MM.1S (cell line): ENCODE measurements at regions not wholly inside any gene's neighbourhood (a gene's known extent, or its start where the extent isn't known, plus 50 kb on each side); places are given as distances from the start of the nearest gene placed in this dataset.

Experiments
- DNase-seq: peaks from one replicate; pipeline ENCODE4 v3.0.0-alpha.2; 2015
- H2AFZ ChIP-seq: fragments of 300-600 bp; sonication (generic); 2 replicates; pipeline ENCODE4 v1.6.0; 2016; ENCODE audit warnings: antibody characterized with exemption, low read length
- H3F3A ChIP-seq: fragments of 300-600 bp; sonication (generic); 2 replicates; pipeline ENCODE4 v1.6.1; 2016; ENCODE audit warnings: mild to moderate bottlenecking, antibody characterized with exemption, low read length, moderate library complexity, mixed read lengths; ENCODE audit not compliant: insufficient read depth
- H3K27ac ChIP-seq: fragments of 300-600 bp; sonication (generic); 2 replicates; pipeline ENCODE4 v1.5.1; 2016; ENCODE audit warnings: mild to moderate bottlenecking, low read length
- H3K27me3 ChIP-seq: fragments of 300-600 bp; sonication (generic); replicated peaks from 2 replicates; pipeline ENCODE4 v1.6.0; 2016; ENCODE audit warnings: low read length; ENCODE audit not compliant: insufficient read depth
- H3K36me3 ChIP-seq: fragments of 300-600 bp; sonication (generic); replicated peaks from 2 replicates; pipeline ENCODE4 v1.6.1; 2016; ENCODE audit warnings: mild to moderate bottlenecking, low read length, mixed read lengths; ENCODE audit not compliant: insufficient read depth
- H3K4me1 ChIP-seq: fragments of 300-600 bp; sonication (generic); 2 replicates; pipeline ENCODE4 v1.6.1; 2016; ENCODE audit warnings: low read length, mixed read lengths
- H3K4me2 ChIP-seq: fragments of 300-600 bp; sonication (generic); 2 replicates; pipeline ENCODE4 v1.6.0; 2016; ENCODE audit warnings: low read depth, low read length
- H3K4me3 ChIP-seq: fragments of 300-600 bp; sonication (generic); 2 replicates; pipeline ENCODE4 v1.5.1; 2016; ENCODE audit warnings: low read length, mixed read lengths
- H3K79me2 ChIP-seq: fragments of 300-600 bp; sonication (generic); 2 replicates; pipeline ENCODE4 v1.6.1; 2016; ENCODE audit warnings: mixed run types, low read length, mixed read lengths
- H3K9ac ChIP-seq: fragments of 300-600 bp; sonication (generic); 2 replicates; pipeline ENCODE4 v1.6.1; 2016; ENCODE audit warnings: low read length, mixed read lengths
- H3K9me2 ChIP-seq: fragments of 300-600 bp; sonication (generic); replicated peaks from 2 replicates; pipeline ENCODE4 v1.6.1; 2016; ENCODE audit warnings: mild to moderate bottlenecking, low read length, mixed read lengths; ENCODE audit not compliant: insufficient read depth
- H3K9me3 ChIP-seq: fragments of 300-600 bp; sonication (generic); replicated peaks from 2 replicates; pipeline ENCODE4 v1.6.1; 2016; ENCODE audit warnings: mild to moderate bottlenecking, low read length, mixed read lengths; ENCODE audit not compliant: insufficient read depth
- H4K20me1 ChIP-seq: fragments of 300-600 bp; sonication (generic); 2 replicates; pipeline ENCODE4 v1.6.1; 2016; ENCODE audit warnings: mild to moderate bottlenecking, low read length, moderate library complexity, mixed read lengths; ENCODE audit not compliant: insufficient read depth
- EZH2 ChIP-seq: fragments of 300-600 bp; sonication (generic); optimal IDR thresholded peaks from 2 replicates; pipeline ENCODE3; 2017; ENCODE audit warnings: low read depth, mild to moderate bottlenecking, antibody characterized with exemption, low read length, mixed read lengths
- EZH2phosphoT487 ChIP-seq: fragments of 300-600 bp; sonication (generic); IDR thresholded peaks from 2 replicates; pipeline ENCODE4 v1.6.1; 2018; ENCODE audit warnings: antibody characterized with exemption, low read length
- TF ChIP-seq, protein P1 (sequence below): fragments of 300-600 bp; sonication (generic); IDR thresholded peaks from 2 replicates; pipeline ENCODE4 v1.5.1; 2016; ENCODE audit warnings: antibody characterized with exemption, low read length, mixed read lengths

- no peaks in the 10 kb centered on the region for H3K4me1 ChIP-seq
- TF ChIP-seq EZH2 (no peak), EZH2phosphoT487 (no peak)
- TF ChIP-seq, protein P1, sequence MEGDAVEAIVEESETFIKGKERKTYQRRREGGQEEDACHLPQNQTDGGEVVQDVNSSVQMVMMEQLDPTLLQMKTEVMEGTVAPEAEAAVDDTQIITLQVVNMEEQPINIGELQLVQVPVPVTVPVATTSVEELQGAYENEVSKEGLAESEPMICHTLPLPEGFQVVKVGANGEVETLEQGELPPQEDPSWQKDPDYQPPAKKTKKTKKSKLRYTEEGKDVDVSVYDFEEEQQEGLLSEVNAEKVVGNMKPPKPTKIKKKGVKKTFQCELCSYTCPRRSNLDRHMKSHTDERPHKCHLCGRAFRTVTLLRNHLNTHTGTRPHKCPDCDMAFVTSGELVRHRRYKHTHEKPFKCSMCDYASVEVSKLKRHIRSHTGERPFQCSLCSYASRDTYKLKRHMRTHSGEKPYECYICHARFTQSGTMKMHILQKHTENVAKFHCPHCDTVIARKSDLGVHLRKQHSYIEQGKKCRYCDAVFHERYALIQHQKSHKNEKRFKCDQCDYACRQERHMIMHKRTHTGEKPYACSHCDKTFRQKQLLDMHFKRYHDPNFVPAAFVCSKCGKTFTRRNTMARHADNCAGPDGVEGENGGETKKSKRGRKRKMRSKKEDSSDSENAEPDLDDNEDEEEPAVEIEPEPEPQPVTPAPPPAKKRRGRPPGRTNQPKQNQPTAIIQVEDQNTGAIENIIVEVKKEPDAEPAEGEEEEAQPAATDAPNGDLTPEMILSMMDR = no peak
- no peaks in the 10 kb centered on the region for H3F3A ChIP-seq
- H3K9me3 ChIP-seq = no peaks in the 10 kb centered on the region
- H3K4me3 ChIP-seq = no peak overlapping the region
- no peak overlapping the region for H3K27ac ChIP-seq
- no peak overlapping the region for H2AFZ ChIP-seq
- DNase-seq = no peak
- no peaks in the 10 kb centered on the region for H4K20me1 ChIP-seq
- no peaks in the 10 kb centered on the region; the same call in 1 of the 2 replicates for H3K36me3 ChIP-seq
- no peaks in the 10 kb centered on the region for H3K9me2 ChIP-seq
- H3K27me3 ChIP-seq = no peaks in the 10 kb centered on the region
- H3K4me2 ChIP-seq = no peak overlapping the region
- H3K79me2 ChIP-seq = no peaks in the 10 kb centered on the region
- no peak overlapping the region for H3K9ac ChIP-seq
Measured at GRCh38 chrX:113804291-113804690, 779.6 kb upstream of the HTR2C start.

DNA sequence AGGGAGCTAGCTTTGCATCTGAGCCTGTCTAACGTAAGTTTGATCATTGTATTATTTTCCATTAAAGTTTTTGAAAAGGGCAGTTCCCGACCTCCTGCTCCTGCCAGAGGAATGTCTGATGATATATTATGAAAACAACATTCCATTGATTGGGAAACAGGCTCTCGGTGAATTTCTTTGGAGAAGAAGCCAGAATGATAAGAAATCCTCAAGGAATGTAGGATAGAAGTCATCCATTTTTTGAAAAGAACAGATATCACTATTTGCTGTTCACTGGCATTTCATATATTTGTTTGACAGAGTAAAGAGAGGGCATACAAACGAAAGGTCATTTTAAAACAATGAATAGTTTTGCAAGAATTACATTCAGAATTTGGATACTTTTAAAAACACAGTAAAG is 781.0 kb upstream of the HTR2C start:
- H3K4me3 ChIP-seq = no peak overlapping the region
- H2AFZ ChIP-seq = no peak overlapping the region
- H3F3A ChIP-seq = no peaks in the 10 kb centered on the region
- no peaks in the 10 kb centered on the region for H3K4me1 ChIP-seq
- no peak for TF ChIP-seq EZH2phosphoT487
- no peak for TF ChIP-seq EZH2
- TF ChIP-seq, protein P1 = no peak
- H4K20me1 ChIP-seq = no peaks in the 10 kb centered on the region
- H3K27ac ChIP-seq = no peak overlapping the region
- H3K79me2 ChIP-seq = no peaks in the 10 kb centered on the region
- no peak overlapping the region for H3K4me2 ChIP-seq
- DNase-seq = no peak
- no peaks in the 10 kb centered on the region for H3K9me3 ChIP-seq
- H3K36me3 ChIP-seq = no peaks in the 10 kb centered on the region; the same call in 1 of the 2 replicates
- no peaks in the 10 kb centered on the region for H3K9me2 ChIP-seq
- no peaks in the 10 kb centered on the region for H3K27me3 ChIP-seq
- no peak overlapping the region for H3K9ac ChIP-seq

DNA sequence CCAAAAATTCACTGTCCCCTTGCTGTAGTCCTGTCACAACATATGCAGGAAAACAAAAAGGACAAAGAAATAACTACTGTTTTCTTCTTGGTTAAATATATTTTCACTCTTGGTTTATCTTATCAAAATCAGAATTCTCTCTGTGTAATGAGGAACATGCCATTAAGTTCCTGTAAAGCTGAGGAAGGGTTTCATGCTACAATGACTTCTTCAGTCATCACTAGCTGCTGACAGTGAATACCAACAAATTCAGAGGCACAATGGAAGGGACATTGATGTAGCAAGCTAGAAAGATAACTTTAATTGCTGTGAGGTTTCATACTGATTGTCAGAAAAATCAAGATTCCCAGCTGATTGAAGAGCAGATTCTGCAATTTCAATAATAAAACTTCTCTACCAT is 782.9 kb upstream of the HTR2C start:
- Histone ChIP-seq H3K4me3 (no peak overlapping the region), H3K79me2 (no peaks in the 10 kb centered on the region), H3K9ac (no peak overlapping the region), H4K20me1 (no peaks in the 10 kb centered on the region), H3K9me2 (no peaks in the 10 kb centered on the region), H3K36me3 (no peaks in the 10 kb centered on the region; the same call in 1 of the 2 replicates), H3F3A (no peaks in the 10 kb centered on the region), H2AFZ (no peak overlapping the region), H3K27ac (no peak overlapping the region), H3K4me1 (no peaks in the 10 kb centered on the region), H3K4me2 (no peak overlapping the region), H3K9me3 (no peaks in the 10 kb centered on the region), H3K27me3 (no peaks in the 10 kb centered on the region)
- DNase-seq = no peak
- no peak for TF ChIP-seq EZH2phosphoT487

DNA sequence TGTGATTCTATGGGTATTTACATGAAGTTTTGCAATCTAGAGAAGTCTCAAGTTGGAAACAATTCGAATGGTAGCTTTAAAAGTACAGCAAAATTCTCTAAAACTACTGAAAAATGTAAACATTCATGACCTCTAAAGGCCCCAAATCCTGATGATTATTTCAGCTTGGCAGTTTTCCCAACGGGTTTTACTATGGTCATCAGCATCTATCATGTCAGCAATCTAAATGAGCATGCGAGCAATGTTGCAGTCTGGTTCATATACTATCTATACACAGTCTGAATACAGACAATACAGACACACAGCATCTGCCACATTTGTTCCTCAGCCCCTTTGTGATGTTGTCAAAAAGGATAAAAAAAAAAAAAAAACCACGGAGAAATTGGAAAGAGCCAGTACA is 790.3 kb upstream of the HTR2C start:
- H4K20me1 ChIP-seq = no peaks in the 10 kb centered on the region
- no peak overlapping the region for H3K4me3 ChIP-seq
- H3K9me3 ChIP-seq = no peaks in the 10 kb centered on the region
- H3K9me2 ChIP-seq = no peaks in the 10 kb centered on the region
- H3K4me1 ChIP-seq = 0 out of 2 replicates have a peak, but pooled peaks cover 3% of the 10 kb centered on the region
- TF ChIP-seq EZH2 (no peak), EZH2phosphoT487 (no peak)
- TF ChIP-seq, protein P1 = no peak
- no peak overlapping the region for H3K4me2 ChIP-seq
- H2AFZ ChIP-seq = no peak overlapping the region
- no peaks in the 10 kb centered on the region for H3F3A ChIP-seq
- no peak overlapping the region for H3K27ac ChIP-seq
- no peaks in the 10 kb centered on the region for H3K27me3 ChIP-seq
- H3K79me2 ChIP-seq = no peaks in the 10 kb centered on the region
- no peak for DNase-seq
- H3K9ac ChIP-seq = no peak overlapping the region
- no peaks in the 10 kb centered on the region for H3K36me3 ChIP-seq
